K562 (cell line): ENCODE measurements at regions not wholly inside any gene's neighbourhood (a gene's known extent, or its start where the extent isn't known, plus 50 kb on each side); places are given as distances from the start of the nearest gene placed in this dataset.

ENCODE experiments used
- ATAC-seq: fragments of 200-7000 bp; cut with Tn5 transposase; 3 replicates; pipeline ENCODE4 v1.9.1; 2020; ENCODE audit warnings: moderate library complexity
- BruUV-seq: library from RNA; stranded (reverse); fragments of 400-500 nt; replicated peaks from 2 replicates; lab custom pipeline; 2021; lab: Mats Ljungman, UMichigan
- CTCF ChIA-PET: fragments of 300-600 bp; formaldehyde crosslinking; extraction: SDS; loops from one replicate; lab custom pipeline; 2021; ENCODE audit warnings: low intra/inter-chr PET ratio; lab: Yijun Ruan, JAX
- POLR2A ChIA-PET: fragments of 300-600, 350-650 bp; sonication (Branson Sonifier 250); formaldehyde crosslinking; extraction: SDS; loops from one replicate; lab custom pipeline; 2021; ENCODE audit warnings: antibody characterized with exemption, inconsistent platforms; lab: Yijun Ruan, JAX
- DNase-seq, 4 experiments: peaks; one replicate each; pipeline versions ENCODE4 v3.0.0 to v3.0.0-alpha.2; 2011 to 2018; ENCODE audit warnings: low spot score in 3 of 4, mixed read lengths in 3 of 4; ENCODE audit errors: extremely low read depth in 1 of 4
- FAIRE-seq: peaks from 2 replicates; lab custom pipeline; 2011; peaks lifted over from hg19 to GRCh38; lab: Jason Lieb, UNC
- H2AFZ ChIP-seq: 2 replicates; pipeline ENCODE4 v1.6.0; 2011; ENCODE audit warnings: low read depth, low read length, control low read depth, inconsistent platforms
- H3K27ac ChIP-seq: fragments of 200-600 bp; 3 replicates; pipeline ENCODE4 v1.8.0; 2011; ENCODE audit warnings: low read depth, mild to moderate bottlenecking, control low read depth, inconsistent platforms, low read length, moderate library complexity, mixed read lengths; ENCODE audit errors: extremely low read depth
- H3K27me3 ChIP-seq, 2 experiments: fragments of 300-600 bp in 1 of 2; 2 replicates in 1 of 2; 3 replicates in 1 of 2; pipeline versions ENCODE4 v1.6.0 to v1.8.0; 2011; ENCODE audit warnings: inconsistent platforms in 2 of 2, low read length in 2 of 2, mild to moderate bottlenecking in 1 of 2, mixed read lengths in 1 of 2, moderate library complexity in 1 of 2; ENCODE audit not compliant: control insufficient read depth in 2 of 2, insufficient read depth in 2 of 2
- H3K36me3 ChIP-seq: fragments of 300-600 bp; 3 replicates; pipeline ENCODE4 v1.8.0; 2011; ENCODE audit warnings: mild to moderate bottlenecking, low read length, inconsistent platforms; ENCODE audit not compliant: control insufficient read depth, insufficient read depth
- H3K4me1 ChIP-seq, 2 experiments: fragments of 200-600 bp in 1 of 2; replicated peaks in 1 of 2; 2 replicates in 1 of 2; 3 replicates in 1 of 2; pipeline versions ENCODE4 v1.5.1 to v1.8.0; 2011; ENCODE audit warnings: inconsistent platforms in 2 of 2, low read length in 2 of 2, mild to moderate bottlenecking in 1 of 2, mixed read lengths in 1 of 2, moderate library complexity in 1 of 2; ENCODE audit not compliant: control insufficient read depth in 2 of 2, insufficient read depth in 2 of 2
- H3K4me2 ChIP-seq: 2 replicates; pipeline ENCODE4 v1.6.1; 2011; ENCODE audit warnings: low read length, control low read depth, inconsistent platforms, mixed read lengths; ENCODE audit not compliant: insufficient read depth
- H3K4me3 ChIP-seq: fragments of 200-600 bp; sonication (generic), shearing (Covaris generic); 2 replicates; pipeline ENCODE4 v1.5.1; 2016; ENCODE audit warnings: control low read depth, inconsistent platforms
- H3K79me2 ChIP-seq: fragments of 200-600 bp; 3 replicates; pipeline ENCODE4 v1.8.0; 2011; ENCODE audit warnings: low read length, inconsistent platforms; ENCODE audit not compliant: control insufficient read depth, insufficient read depth
- H3K9ac ChIP-seq, 2 experiments: 2 replicates each; pipeline versions ENCODE4 v1.6.0 to v1.6.1; 2011; ENCODE audit warnings: low read depth in 2 of 2, low read length in 2 of 2, control low read depth in 1 of 2, inconsistent platforms in 1 of 2, mild to moderate bottlenecking in 1 of 2, mixed read lengths in 1 of 2; ENCODE audit not compliant: insufficient read depth in 1 of 2
- H3K9me1 ChIP-seq: one replicate; pipeline ENCODE4 v1.6.0; 2011; ENCODE audit warnings: inconsistent platforms, mild to moderate bottlenecking, low read length, moderate library complexity; ENCODE audit not compliant: control insufficient read depth, insufficient read depth
- H3K9me3 ChIP-seq: replicated peaks from 2 replicates; pipeline ENCODE4 v1.5.1; 2011; ENCODE audit warnings: low read depth, low read length, inconsistent platforms; ENCODE audit not compliant: control insufficient read depth, insufficient read depth
- H4K20me1 ChIP-seq: replicated peaks from 2 replicates; pipeline ENCODE4 v1.6.1; 2011; ENCODE audit warnings: low read length, inconsistent platforms, mixed read lengths; ENCODE audit not compliant: control insufficient read depth, insufficient read depth
- SAFB2 ChIP-seq: fragments of 200-400 bp; formaldehyde crosslinking; IDR thresholded peaks from 2 replicates; pipeline ENCODE4 v1.6.1; 2018; ENCODE audit warnings: borderline replicate concordance, low read length, low read depth, moderate library complexity; ENCODE audit not compliant: severe bottlenecking
- WGBS: fragments of 100-300 bp; shearing (Covaris generic); methylation state at CpG from one replicate; pipeline ENCODE4 v1.1.6; 2016; ENCODE audit warnings: low coverage, mixed read lengths; ENCODE audit not compliant: insufficient coverage; ENCODE audit errors: missing lambda C conversion rate; 5-methylcytosine and 5-hydroxymethylcytosine counted together
- in situ Hi-C: fragments of 300-500 bp; cut with MboI; formaldehyde crosslinking; loops from 4 replicates; pipeline ENCODE4 v1.15.0; 2018; ENCODE audit warnings: inconsistent platforms, mixed read lengths
- intact Hi-C: fragments of 100-400 bp; cut with micrococcal nuclease; formaldehyde crosslinking; loops from 2 replicates; pipeline ENCODE4 v1.14.2; 2022
- TF ChIP-seq, protein P1 (sequence below): fragments of 450-650 bp; IDR thresholded peaks from 2 replicates; pipeline ENCODE4 v1.6.1; 2017; ENCODE audit warnings: antibody characterized with exemption, mild to moderate bottlenecking

DNA sequence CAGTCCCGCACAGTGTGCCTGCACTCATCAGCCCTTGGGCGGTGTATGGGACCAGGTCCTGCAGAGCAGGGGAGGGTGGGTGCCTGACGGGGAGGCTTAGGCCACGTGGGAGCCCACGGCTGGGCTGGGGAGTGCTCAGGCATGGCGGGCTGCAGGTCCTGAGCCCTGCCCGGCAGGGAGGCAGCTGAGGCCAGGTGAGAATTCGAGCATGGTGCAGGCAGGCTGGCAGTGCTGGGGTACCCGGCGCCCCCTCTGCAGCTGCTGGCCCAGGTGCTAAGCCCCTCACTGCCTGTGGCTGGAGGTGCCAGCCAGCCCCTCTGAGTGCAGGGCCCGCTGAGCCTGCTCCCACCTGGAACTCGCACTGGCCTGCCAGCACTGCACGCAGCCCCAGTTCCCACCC, 630.9 kb upstream of the PCDH20 start:
- no peak overlapping the region for H3K9ac ChIP-seq
- H3K27ac ChIP-seq = no peak overlapping the region
- no peaks in the 10 kb centered on the region for H3K79me2 ChIP-seq
- ChIA-PET CTCF (no interaction called here), POLR2A (no interaction called here)
- H3K4me1 ChIP-seq = no peaks in the 10 kb centered on the region
- TF ChIP-seq, protein P1, sequence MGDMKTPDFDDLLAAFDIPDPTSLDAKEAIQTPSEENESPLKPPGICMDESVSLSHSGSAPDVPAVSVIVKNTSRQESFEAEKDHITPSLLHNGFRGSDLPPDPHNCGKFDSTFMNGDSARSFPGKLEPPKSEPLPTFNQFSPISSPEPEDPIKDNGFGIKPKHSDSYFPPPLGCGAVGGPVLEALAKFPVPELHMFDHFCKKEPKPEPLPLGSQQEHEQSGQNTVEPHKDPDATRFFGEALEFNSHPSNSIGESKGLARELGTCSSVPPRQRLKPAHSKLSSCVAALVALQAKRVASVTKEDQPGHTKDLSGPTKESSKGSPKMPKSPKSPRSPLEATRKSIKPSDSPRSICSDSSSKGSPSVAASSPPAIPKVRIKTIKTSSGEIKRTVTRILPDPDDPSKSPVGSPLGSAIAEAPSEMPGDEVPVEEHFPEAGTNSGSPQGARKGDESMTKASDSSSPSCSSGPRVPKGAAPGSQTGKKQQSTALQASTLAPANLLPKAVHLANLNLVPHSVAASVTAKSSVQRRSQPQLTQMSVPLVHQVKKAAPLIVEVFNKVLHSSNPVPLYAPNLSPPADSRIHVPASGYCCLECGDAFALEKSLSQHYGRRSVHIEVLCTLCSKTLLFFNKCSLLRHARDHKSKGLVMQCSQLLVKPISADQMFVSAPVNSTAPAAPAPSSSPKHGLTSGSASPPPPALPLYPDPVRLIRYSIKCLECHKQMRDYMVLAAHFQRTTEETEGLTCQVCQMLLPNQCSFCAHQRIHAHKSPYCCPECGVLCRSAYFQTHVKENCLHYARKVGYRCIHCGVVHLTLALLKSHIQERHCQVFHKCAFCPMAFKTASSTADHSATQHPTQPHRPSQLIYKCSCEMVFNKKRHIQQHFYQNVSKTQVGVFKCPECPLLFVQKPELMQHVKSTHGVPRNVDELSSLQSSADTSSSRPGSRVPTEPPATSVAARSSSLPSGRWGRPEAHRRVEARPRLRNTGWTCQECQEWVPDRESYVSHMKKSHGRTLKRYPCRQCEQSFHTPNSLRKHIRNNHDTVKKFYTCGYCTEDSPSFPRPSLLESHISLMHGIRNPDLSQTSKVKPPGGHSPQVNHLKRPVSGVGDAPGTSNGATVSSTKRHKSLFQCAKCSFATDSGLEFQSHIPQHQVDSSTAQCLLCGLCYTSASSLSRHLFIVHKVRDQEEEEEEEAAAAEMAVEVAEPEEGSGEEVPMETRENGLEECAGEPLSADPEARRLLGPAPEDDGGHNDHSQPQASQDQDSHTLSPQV = no peak
- no peak for TF ChIP-seq SAFB2
- H4K20me1 ChIP-seq = no peaks in the 10 kb centered on the region
- no peak overlapping the region for H3K4me3 ChIP-seq
- H3K9me3 ChIP-seq = no peaks in the 10 kb centered on the region
- intact Hi-C loops = no loop called here
- H3K27me3 ChIP-seq = no peaks in the 10 kb centered on the region
- no TSS peak for BruUV-seq
- ATAC-seq = no peak
- H3K36me3 ChIP-seq = no peaks in the 10 kb centered on the region
- DNase-seq = no peak
- H2AFZ ChIP-seq = no peak overlapping the region
- H3K4me2 ChIP-seq = no peak overlapping the region
- H3K9me1 ChIP-seq = no peaks in the 10 kb centered on the region
- 0% methylated on average over 2 of the region's 13 CpGs for WGBS
- no peak for FAIRE-seq
- in situ Hi-C loops = no loop called here
